MM.1S (cell line): ENCODE measurements at regions not wholly inside any gene's neighbourhood (a gene's known extent, or its start where the extent isn't known, plus 50 kb on each side); places are given as distances from the start of the nearest gene placed in this dataset.

Experiments
- EZH2 ChIP-seq: fragments of 300-600 bp; sonication (generic); optimal IDR thresholded peaks from 2 replicates; pipeline ENCODE3; 2017; ENCODE audit warnings: low read depth, mild to moderate bottlenecking, antibody characterized with exemption, low read length, mixed read lengths
- EZH2phosphoT487 ChIP-seq: fragments of 300-600 bp; sonication (generic); IDR thresholded peaks from 2 replicates; pipeline ENCODE4 v1.6.1; 2018; ENCODE audit warnings: antibody characterized with exemption, low read length
- TF ChIP-seq, protein P1 (sequence below): fragments of 300-600 bp; sonication (generic); IDR thresholded peaks from 2 replicates; pipeline ENCODE4 v1.5.1; 2016; ENCODE audit warnings: antibody characterized with exemption, low read length, mixed read lengths

DNA sequence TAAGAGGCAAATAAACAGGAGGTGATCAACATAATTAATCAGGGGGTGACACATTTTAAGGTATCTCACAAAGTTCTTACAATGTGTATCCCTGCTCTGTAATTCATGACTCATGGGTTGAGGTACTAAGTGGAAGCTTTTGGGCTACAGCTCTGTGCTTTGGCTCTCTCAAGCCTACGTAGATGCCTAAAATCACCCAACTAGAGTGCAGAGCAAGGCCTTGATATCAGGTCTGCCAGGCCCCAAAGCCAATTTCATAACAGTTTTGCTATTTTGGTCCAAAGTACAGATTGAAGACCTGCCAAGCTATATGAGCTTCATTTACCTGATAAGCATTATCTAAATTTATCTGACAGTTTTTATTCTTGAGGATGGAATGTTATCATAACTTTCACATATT lies 175.3 kb upstream of the BET1 start:
- TF ChIP-seq, protein P1, sequence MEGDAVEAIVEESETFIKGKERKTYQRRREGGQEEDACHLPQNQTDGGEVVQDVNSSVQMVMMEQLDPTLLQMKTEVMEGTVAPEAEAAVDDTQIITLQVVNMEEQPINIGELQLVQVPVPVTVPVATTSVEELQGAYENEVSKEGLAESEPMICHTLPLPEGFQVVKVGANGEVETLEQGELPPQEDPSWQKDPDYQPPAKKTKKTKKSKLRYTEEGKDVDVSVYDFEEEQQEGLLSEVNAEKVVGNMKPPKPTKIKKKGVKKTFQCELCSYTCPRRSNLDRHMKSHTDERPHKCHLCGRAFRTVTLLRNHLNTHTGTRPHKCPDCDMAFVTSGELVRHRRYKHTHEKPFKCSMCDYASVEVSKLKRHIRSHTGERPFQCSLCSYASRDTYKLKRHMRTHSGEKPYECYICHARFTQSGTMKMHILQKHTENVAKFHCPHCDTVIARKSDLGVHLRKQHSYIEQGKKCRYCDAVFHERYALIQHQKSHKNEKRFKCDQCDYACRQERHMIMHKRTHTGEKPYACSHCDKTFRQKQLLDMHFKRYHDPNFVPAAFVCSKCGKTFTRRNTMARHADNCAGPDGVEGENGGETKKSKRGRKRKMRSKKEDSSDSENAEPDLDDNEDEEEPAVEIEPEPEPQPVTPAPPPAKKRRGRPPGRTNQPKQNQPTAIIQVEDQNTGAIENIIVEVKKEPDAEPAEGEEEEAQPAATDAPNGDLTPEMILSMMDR, result no peak
- TF ChIP-seq EZH2 (no peak), EZH2phosphoT487 (no peak)
